ENCODE measurements at regions not wholly inside any gene's neighbourhood (a gene's known extent, or its start where the extent isn't known, plus 50 kb on each side); places are given as distances from the start of the nearest gene placed in this dataset.

DNA sequence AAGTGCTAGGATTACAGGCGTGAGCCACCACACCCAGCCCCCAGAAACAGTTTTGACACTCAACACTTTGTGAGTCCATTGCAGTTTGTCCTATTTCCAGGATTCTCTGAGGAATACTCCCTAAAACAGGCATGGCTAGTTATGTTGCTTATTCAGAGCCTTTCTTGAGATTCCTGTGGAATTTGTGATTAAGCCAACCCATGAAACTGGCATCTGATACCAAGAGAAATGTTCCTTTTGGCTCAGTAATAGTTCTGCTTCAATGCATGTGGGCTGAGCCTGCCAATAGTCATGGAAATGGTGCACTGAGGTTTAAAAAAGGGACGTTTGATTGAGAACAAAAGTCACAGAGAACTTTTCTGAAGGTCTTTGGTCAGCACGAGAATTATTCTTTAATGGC, 241.7 kb downstream of the PPP1R2C start:
- no peak overlapping the region for H3K27ac ChIP-seq (ENCODE audit: low read depth, low read length)
- no peak overlapping the region for H3K9ac ChIP-seq (ENCODE audit: low read length)
- no peaks in the 10 kb centered on the region for H4K20me1 ChIP-seq (ENCODE audit: insufficient read depth)
- no peak for DNase-seq (ENCODE audit: low read depth, low spot score)
- ChIA-PET POLR2A (no interaction called here), RAD21 (ENCODE audit: low non-redundant PET in 1 of 2, low total read pairs in 2 of 2, uncharacterized antibody in 2 of 2, unreplicated experiment in 2 of 2) (no interaction called here), CTCF (no interaction called here)
- no peaks in the 10 kb centered on the region for H3K27me3 ChIP-seq (ENCODE audit: insufficient read depth, low read length)
- no peaks in the 10 kb centered on the region for H3K79me2 ChIP-seq (ENCODE audit: insufficient read depth, low read length)
- H3K4me3 ChIP-seq (replicated peaks in 1 of 2; ENCODE audit: low read depth in 1 of 2, low read length in 2 of 2): no peak overlapping the region
- no peaks in the 10 kb centered on the region for H3K36me3 ChIP-seq (ENCODE audit: control insufficient read depth in 1 of 2, insufficient read depth in 2 of 2, low read length in 2 of 2)
- no TSS peak for BruUV-seq (replicated peaks)
- H2AFZ ChIP-seq (ENCODE audit: low read depth, low read length, poor library complexity, severe bottlenecking): no peak overlapping the region
- H3K9me2 ChIP-seq (ENCODE audit: insufficient read depth): no peaks in the 10 kb centered on the region
- TF ChIP-seq, protein P1, sequence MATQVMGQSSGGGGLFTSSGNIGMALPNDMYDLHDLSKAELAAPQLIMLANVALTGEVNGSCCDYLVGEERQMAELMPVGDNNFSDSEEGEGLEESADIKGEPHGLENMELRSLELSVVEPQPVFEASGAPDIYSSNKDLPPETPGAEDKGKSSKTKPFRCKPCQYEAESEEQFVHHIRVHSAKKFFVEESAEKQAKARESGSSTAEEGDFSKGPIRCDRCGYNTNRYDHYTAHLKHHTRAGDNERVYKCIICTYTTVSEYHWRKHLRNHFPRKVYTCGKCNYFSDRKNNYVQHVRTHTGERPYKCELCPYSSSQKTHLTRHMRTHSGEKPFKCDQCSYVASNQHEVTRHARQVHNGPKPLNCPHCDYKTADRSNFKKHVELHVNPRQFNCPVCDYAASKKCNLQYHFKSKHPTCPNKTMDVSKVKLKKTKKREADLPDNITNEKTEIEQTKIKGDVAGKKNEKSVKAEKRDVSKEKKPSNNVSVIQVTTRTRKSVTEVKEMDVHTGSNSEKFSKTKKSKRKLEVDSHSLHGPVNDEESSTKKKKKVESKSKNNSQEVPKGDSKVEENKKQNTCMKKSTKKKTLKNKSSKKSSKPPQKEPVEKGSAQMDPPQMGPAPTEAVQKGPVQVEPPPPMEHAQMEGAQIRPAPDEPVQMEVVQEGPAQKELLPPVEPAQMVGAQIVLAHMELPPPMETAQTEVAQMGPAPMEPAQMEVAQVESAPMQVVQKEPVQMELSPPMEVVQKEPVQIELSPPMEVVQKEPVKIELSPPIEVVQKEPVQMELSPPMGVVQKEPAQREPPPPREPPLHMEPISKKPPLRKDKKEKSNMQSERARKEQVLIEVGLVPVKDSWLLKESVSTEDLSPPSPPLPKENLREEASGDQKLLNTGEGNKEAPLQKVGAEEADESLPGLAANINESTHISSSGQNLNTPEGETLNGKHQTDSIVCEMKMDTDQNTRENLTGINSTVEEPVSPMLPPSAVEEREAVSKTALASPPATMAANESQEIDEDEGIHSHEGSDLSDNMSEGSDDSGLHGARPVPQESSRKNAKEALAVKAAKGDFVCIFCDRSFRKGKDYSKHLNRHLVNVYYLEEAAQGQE (IDR thresholded peaks at IDR 0.05; ENCODE audit: low read depth): no peak
- no peaks in the 10 kb centered on the region for H3K4me1 ChIP-seq (ENCODE audit: control insufficient read depth in 1 of 2, insufficient read depth in 2 of 2, low read length in 2 of 2)
- ATAC-seq: no peak
- H3K9me3 ChIP-seq (ENCODE audit: control insufficient read depth in 1 of 2, insufficient read depth in 1 of 2, low read depth in 1 of 2, low read length in 2 of 2): no peaks in the 10 kb centered on the region
- no peak overlapping the region for H3K4me2 ChIP-seq (ENCODE audit: low read length)
- intact Hi-C loops (cut with micrococcal nuclease): no loop called here

DNA sequence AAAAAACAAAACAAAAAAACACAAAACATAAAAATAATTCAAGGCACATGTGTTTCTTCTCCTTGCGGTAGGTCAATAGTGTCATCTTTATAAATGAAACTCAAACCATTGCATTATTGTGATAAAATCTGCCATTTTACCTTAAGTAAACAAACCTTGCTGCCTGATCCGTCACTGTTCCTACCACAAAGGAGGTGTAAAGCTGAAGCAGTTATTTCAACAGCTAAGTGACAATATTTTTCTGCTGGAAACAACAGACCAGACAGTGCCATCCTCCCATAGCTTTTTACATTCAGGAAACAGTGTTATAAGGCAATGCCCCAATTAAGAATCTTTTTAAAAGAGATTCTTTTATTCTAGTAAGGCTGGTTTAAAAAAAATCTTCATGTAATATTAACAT, 242.7 kb downstream of the PPP1R2C start:
- Histone ChIP-seq H3K36me3 (ENCODE audit: control insufficient read depth in 1 of 2, insufficient read depth in 2 of 2, low read length in 2 of 2) (no peaks in the 10 kb centered on the region), H4K20me1 (ENCODE audit: insufficient read depth) (no peaks in the 10 kb centered on the region), H3K4me2 (ENCODE audit: low read length) (no peak overlapping the region), H3K4me1 (ENCODE audit: control insufficient read depth in 1 of 2, insufficient read depth in 2 of 2, low read length in 2 of 2) (no peaks in the 10 kb centered on the region), H3K79me2 (ENCODE audit: insufficient read depth, low read length) (no peaks in the 10 kb centered on the region), H2AFZ (ENCODE audit: low read depth, low read length, poor library complexity, severe bottlenecking) (no peak overlapping the region), H3K9me3 (ENCODE audit: control insufficient read depth in 1 of 2, insufficient read depth in 1 of 2, low read depth in 1 of 2, low read length in 2 of 2) (no peaks in the 10 kb centered on the region), H3K9ac (ENCODE audit: low read length) (no peak overlapping the region), H3K9me2 (ENCODE audit: insufficient read depth) (no peaks in the 10 kb centered on the region), H3K27ac (ENCODE audit: low read depth, low read length) (no peak overlapping the region), H3K27me3 (ENCODE audit: insufficient read depth, low read length) (no peaks in the 10 kb centered on the region), H3K4me3 (replicated peaks in 1 of 2; ENCODE audit: low read depth in 1 of 2, low read length in 2 of 2) (no peak overlapping the region)
- DNase-seq (ENCODE audit: low read depth, low spot score): no peak
- POLR2A ChIA-PET: no interaction called here
- RAD21 ChIA-PET (ENCODE audit: low non-redundant PET in 1 of 2, low total read pairs in 2 of 2, uncharacterized antibody in 2 of 2, unreplicated experiment in 2 of 2): no interaction called here
- intact Hi-C loops (cut with micrococcal nuclease): no loop called here
- CTCF ChIA-PET: no interaction called here
- ATAC-seq: no peak
- no TSS peak for BruUV-seq (replicated peaks)
- no peak for TF ChIP-seq ELF1 (IDR thresholded peaks at IDR 0.05; ENCODE audit: borderline replicate concordance, low read depth)
- TF ChIP-seq, protein P2, sequence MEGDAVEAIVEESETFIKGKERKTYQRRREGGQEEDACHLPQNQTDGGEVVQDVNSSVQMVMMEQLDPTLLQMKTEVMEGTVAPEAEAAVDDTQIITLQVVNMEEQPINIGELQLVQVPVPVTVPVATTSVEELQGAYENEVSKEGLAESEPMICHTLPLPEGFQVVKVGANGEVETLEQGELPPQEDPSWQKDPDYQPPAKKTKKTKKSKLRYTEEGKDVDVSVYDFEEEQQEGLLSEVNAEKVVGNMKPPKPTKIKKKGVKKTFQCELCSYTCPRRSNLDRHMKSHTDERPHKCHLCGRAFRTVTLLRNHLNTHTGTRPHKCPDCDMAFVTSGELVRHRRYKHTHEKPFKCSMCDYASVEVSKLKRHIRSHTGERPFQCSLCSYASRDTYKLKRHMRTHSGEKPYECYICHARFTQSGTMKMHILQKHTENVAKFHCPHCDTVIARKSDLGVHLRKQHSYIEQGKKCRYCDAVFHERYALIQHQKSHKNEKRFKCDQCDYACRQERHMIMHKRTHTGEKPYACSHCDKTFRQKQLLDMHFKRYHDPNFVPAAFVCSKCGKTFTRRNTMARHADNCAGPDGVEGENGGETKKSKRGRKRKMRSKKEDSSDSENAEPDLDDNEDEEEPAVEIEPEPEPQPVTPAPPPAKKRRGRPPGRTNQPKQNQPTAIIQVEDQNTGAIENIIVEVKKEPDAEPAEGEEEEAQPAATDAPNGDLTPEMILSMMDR (IDR thresholded peaks at IDR 0.05 in 2 of 3, conservative IDR thresholded peaks at IDR 0.05 in 1 of 3; ENCODE audit: borderline replicate concordance in 1 of 3, insufficient read depth in 1 of 3, low read depth in 2 of 3, low read length in 2 of 3): no peak
- TF ChIP-seq, protein P1 (IDR thresholded peaks at IDR 0.05; ENCODE audit: low read depth): no peak
- TF ChIP-seq YY1 (IDR thresholded peaks at IDR 0.05; ENCODE audit: extremely low read depth, insufficient replicate concordance, low read depth, low read length): no peak
- TF ChIP-seq, protein P3, sequence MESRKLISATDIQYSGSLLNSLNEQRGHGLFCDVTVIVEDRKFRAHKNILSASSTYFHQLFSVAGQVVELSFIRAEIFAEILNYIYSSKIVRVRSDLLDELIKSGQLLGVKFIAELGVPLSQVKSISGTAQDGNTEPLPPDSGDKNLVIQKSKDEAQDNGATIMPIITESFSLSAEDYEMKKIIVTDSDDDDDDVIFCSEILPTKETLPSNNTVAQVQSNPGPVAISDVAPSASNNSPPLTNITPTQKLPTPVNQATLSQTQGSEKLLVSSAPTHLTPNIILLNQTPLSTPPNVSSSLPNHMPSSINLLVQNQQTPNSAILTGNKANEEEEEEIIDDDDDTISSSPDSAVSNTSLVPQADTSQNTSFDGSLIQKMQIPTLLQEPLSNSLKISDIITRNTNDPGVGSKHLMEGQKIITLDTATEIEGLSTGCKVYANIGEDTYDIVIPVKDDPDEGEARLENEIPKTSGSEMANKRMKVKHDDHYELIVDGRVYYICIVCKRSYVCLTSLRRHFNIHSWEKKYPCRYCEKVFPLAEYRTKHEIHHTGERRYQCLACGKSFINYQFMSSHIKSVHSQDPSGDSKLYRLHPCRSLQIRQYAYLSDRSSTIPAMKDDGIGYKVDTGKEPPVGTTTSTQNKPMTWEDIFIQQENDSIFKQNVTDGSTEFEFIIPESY (IDR thresholded peaks at IDR 0.05; ENCODE audit: extremely low read depth, insufficient replicate concordance, low read length): no peak
- TF ChIP-seq SP1 (IDR thresholded peaks at IDR 0.05; ENCODE audit: low read depth): no peak
- TF ChIP-seq RAD21 (IDR thresholded peaks at IDR 0.05; ENCODE audit: low read depth): no peak
